Loucy (cell line): ENCODE measurements at regions not wholly inside any gene's neighbourhood (a gene's known extent, or its start where the extent isn't known, plus 50 kb on each side); places are given as distances from the start of the nearest gene placed in this dataset.
"Not testable (repeated sequence)": the region's sequence is repeated elsewhere in the genome, so short reads cannot be mapped to it uniquely, and the experiment has no call there.

Experiments
- H2AFZ ChIP-seq: fragments of 200-600 bp; sonication (generic); 2 replicates; pipeline ENCODE4 v1.6.0; 2016; ENCODE audit warnings: antibody characterized with exemption, mild to moderate bottlenecking, low read length, moderate library complexity
- H3F3A ChIP-seq: fragments of 200-600 bp; 2 replicates; pipeline ENCODE4 v1.6.0; 2016; ENCODE audit warnings: antibody characterized with exemption, low read depth, mild to moderate bottlenecking
- H3K27me3 ChIP-seq: fragments of 200-600 bp; sonication (generic); 2 replicates; pipeline ENCODE4 v1.6.1; 2014; ENCODE audit warnings: low read length, mild to moderate bottlenecking; ENCODE audit not compliant: insufficient read depth, poor library complexity, severe bottlenecking
- H3K36me3 ChIP-seq: fragments of 200-600 bp; sonication (generic); 2 replicates; pipeline ENCODE4 v1.6.1; 2016; ENCODE audit warnings: low read length; ENCODE audit not compliant: insufficient read depth
- H3K4me1 ChIP-seq: fragments of 200-600 bp; sonication (generic); 2 replicates; pipeline ENCODE4 v1.5.1; 2014; ENCODE audit warnings: low read length, mild to moderate bottlenecking; ENCODE audit not compliant: insufficient read depth, poor library complexity, severe bottlenecking
- H3K4me2 ChIP-seq: fragments of 200-600 bp; sonication (generic); 2 replicates; pipeline ENCODE4 v1.6.0; 2014; ENCODE audit warnings: antibody characterized with exemption, low read length, low read depth, mild to moderate bottlenecking; ENCODE audit not compliant: poor library complexity, severe bottlenecking
- H3K4me3 ChIP-seq: fragments of 200-600 bp; sonication (generic); 2 replicates; pipeline ENCODE4 v1.5.1; 2014; ENCODE audit warnings: low read length, mild to moderate bottlenecking, mixed read lengths; ENCODE audit not compliant: poor library complexity, severe bottlenecking
- H3K79me2 ChIP-seq: fragments of 200-600 bp; sonication (generic); 2 replicates; pipeline ENCODE4 v1.6.1; 2014; ENCODE audit warnings: low read length; ENCODE audit not compliant: insufficient read depth
- H3K9ac ChIP-seq: fragments of 200-600 bp; sonication (generic); 2 replicates; pipeline ENCODE4 v1.6.0; 2014; ENCODE audit warnings: mild to moderate bottlenecking, low read depth, low read length, moderate library complexity; ENCODE audit not compliant: poor library complexity, severe bottlenecking
- H3K9me2 ChIP-seq: fragments of 200-600 bp; sonication (generic); replicated peaks from 2 replicates; pipeline ENCODE4 v1.6.1; 2016; ENCODE audit warnings: low read depth, low read length, mixed read lengths
- H3K9me3 ChIP-seq: fragments of 200-600 bp; sonication (generic); 2 replicates; pipeline ENCODE4 v1.6.1; 2014; ENCODE audit warnings: mild to moderate bottlenecking, antibody characterized with exemption, low read length, low read depth; ENCODE audit not compliant: insufficient read depth
- H4K20me1 ChIP-seq: fragments of 200-600 bp; sonication (generic); 2 replicates; pipeline ENCODE4 v1.6.0; 2014; ENCODE audit warnings: antibody characterized with exemption, low read length, mild to moderate bottlenecking; ENCODE audit not compliant: insufficient read depth, poor library complexity, severe bottlenecking

GRCh38 chr4:49226216-49226866, 240.3 kb downstream of the CWH43 start:
- H3K9me3 ChIP-seq, H3K9ac ChIP-seq, H2AFZ ChIP-seq, H3K36me3 ChIP-seq, H3F3A ChIP-seq, H3K27me3 ChIP-seq, H3K4me1 ChIP-seq, H3K4me3 ChIP-seq, H3K4me2 ChIP-seq, H3K79me2 ChIP-seq, H4K20me1 ChIP-seq, H3K9me2 ChIP-seq: not testable (repeated sequence)

GRCh38 chr4:49227941-49228340, 241.9 kb downstream of the CWH43 start:
- H3K9me2 ChIP-seq, H3K79me2 ChIP-seq, H3K9ac ChIP-seq, H3K4me2 ChIP-seq, H3K4me3 ChIP-seq, H3K4me1 ChIP-seq, H2AFZ ChIP-seq, H4K20me1 ChIP-seq, H3K27me3 ChIP-seq, H3K36me3 ChIP-seq, H3K9me3 ChIP-seq, H3F3A ChIP-seq: not testable (repeated sequence)

DNA sequence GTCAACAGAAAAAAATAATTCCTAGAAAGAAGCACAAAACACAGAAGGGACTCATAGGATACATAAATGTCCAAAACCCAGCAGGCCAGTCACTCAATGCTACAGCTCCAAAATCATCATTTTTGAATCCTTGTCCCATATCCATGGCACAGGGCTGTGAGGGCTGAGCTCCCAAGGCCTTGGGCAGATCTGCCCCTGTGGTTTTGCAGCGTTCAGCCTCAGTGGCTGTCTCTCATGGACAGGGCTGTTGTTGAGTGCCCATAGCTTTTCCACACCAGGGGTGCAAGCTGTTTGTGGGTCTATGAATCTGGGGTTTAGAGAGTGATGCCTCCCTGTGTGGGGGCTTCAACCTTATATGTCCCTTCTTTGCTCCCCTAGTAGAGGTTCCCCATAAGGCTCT, 243.2 kb downstream of the CWH43 start:
- H3F3A ChIP-seq, H3K36me3 ChIP-seq, H4K20me1 ChIP-seq, H3K9me3 ChIP-seq, H2AFZ ChIP-seq, H3K4me3 ChIP-seq, H3K27me3 ChIP-seq, H3K9me2 ChIP-seq, H3K79me2 ChIP-seq, H3K4me2 ChIP-seq, H3K9ac ChIP-seq, H3K4me1 ChIP-seq: not testable (repeated sequence)

- not testable (repeated sequence) for H3K9me2 ChIP-seq, H4K20me1 ChIP-seq, H2AFZ ChIP-seq, H3K4me1 ChIP-seq, H3F3A ChIP-seq, H3K79me2 ChIP-seq, H3K4me3 ChIP-seq, H3K9me3 ChIP-seq, H3K4me2 ChIP-seq, H3K9ac ChIP-seq, H3K27me3 ChIP-seq, H3K36me3 ChIP-seq
These were observed 243.6 kb downstream of the CWH43 start for GRCh38 chr4:49229713-49230112.

- H3K27me3 ChIP-seq, H3K4me2 ChIP-seq, H3K4me1 ChIP-seq, H3K9ac ChIP-seq, H3K9me2 ChIP-seq, H3K36me3 ChIP-seq, H3K4me3 ChIP-seq, H4K20me1 ChIP-seq, H3K9me3 ChIP-seq, H3K79me2 ChIP-seq, H3F3A ChIP-seq, H2AFZ ChIP-seq: not testable (repeated sequence)
These were observed 247.3 kb downstream of the CWH43 start for GRCh38 chr4:49233346-49233745.

DNA sequence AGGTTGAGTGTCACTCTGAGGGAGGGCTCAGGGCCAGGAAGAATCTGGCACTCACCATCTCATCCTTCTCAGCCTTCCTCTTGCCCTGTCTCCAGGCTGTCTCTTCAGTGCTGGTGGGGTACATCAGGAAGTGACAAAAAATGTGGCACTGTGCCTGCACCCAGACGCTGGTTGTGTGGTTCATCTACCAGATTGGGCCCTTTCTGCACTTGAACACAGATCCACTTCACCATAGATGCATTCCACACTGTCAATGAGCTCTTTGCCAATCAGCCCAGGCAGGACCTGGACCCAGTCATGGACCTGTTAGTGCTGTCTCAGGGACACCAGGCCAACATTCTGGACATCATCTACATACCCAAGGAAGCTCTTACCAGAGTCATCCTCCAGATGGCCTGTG, 247.7 kb downstream of the CWH43 start:
- not testable (repeated sequence) for H3K4me2 ChIP-seq, H3K27me3 ChIP-seq, H3K9me3 ChIP-seq, H3K9me2 ChIP-seq, H3K79me2 ChIP-seq, H3K4me3 ChIP-seq, H3K9ac ChIP-seq, H3K36me3 ChIP-seq, H3K4me1 ChIP-seq, H3F3A ChIP-seq, H4K20me1 ChIP-seq, H2AFZ ChIP-seq

- H3K79me2 ChIP-seq, H3K36me3 ChIP-seq, H3K9me2 ChIP-seq, H3K9me3 ChIP-seq, H3K4me2 ChIP-seq, H3F3A ChIP-seq, H3K4me1 ChIP-seq, H4K20me1 ChIP-seq, H3K9ac ChIP-seq, H3K27me3 ChIP-seq, H3K4me3 ChIP-seq, H2AFZ ChIP-seq: not testable (repeated sequence)
These were observed 248.3 kb downstream of the CWH43 start for GRCh38 chr4:49234382-49234781.
